ENCODE measurements at regions not wholly inside any gene's neighbourhood (a gene's known extent, or its start where the extent isn't known, plus 50 kb on each side); places are given as distances from the start of the nearest gene placed in this dataset.

DNA sequence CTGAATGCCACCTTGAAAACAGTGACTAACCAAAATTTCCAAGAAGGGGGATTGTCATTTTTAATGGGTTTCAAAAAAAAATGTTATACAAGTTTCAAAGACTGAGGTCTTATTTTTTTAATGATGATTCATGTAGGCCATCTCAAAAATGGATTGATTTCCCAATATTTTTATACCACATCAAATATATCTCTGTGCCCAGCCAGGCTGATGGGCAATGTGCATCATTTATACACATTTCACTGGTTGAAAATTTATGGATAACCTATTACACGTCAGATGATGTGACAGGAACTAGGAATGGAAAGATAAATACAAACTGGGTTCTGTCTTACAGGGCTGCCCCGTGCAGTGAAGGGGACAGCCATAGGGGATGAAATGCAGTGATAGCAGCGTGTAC lies 112.7 kb upstream of the TMPO start:
- no peak for DNase-seq (ENCODE audit: low spot score)

GRCh38 chr12:98403385-98403784 lies 112.0 kb upstream of the TMPO start:
- DNase-seq (ENCODE audit: low spot score), result no peak

GRCh38 chr12:98403936-98404335 lies 111.5 kb upstream of the TMPO start:
- DNase-seq (ENCODE audit: low spot score), result no peak

DNA sequence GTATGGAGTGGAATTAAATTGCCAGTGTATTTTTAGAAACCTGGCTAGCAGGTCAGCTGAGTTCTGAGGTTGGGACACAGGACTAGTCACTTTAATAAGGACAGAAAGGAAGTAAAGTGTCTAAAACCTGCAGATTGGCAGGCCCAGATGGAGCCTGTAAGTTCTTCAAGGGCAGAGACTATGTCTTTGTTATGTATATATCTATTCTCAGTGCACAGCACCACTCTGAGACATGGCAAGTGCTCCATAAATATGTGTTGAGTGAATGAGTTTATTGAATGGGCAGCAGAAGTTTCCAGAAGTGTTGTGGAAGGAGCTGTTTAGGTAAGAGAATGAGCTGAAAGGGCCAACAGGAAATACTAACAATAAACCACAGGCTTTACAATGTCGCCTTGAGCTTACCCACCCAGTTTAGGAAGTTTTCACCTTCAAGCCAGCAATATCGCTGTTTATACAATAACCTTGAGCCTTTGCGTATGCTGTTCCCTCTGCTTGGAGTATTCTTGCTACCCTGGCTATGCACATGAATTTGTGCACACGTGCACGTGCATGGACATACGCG lies 109.5 kb upstream of the TMPO start:
- DNase-seq (ENCODE audit: low spot score), result no peak

DNA sequence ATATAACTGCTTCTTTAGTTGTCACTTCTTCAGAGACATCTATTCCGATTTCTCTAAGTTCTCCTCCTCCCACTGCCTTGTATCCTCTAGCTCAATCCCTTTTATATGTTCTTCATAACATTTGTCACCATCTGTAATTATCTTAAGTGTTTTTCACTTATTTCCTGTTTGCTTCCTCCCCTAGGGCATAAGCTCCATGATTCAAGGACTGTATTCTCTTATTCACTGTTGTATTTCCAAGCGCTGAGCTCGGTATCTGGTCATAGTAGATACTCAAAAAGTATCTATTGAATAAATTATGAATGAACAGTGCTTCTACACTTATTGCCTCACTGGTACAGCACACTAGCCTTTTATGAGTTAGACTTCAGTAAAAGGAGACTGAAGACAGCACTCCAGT lies 109.0 kb upstream of the TMPO start:
- DNase-seq (ENCODE audit: low spot score), result no peak

DNA sequence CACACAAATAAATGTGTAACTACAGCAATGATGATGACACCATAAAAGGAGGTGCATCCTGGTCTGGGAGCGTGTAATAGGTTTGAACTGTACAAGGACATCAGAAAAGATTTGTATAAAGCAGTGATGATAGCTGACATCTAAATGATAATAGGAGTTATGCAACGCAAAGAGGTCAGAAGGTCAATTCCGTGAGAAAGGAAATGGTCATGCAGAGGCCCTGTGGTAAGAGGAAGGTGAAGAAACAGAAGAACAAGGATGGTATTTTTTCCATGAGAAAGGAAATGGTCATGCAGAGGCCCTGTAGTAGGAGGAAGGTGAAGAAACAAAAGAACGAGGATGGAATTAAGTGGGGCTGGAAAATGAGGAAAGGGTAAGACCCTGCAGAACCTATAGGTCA lies 106.7 kb upstream of the TMPO start:
- DNase-seq (ENCODE audit: low spot score), result no peak

DNA sequence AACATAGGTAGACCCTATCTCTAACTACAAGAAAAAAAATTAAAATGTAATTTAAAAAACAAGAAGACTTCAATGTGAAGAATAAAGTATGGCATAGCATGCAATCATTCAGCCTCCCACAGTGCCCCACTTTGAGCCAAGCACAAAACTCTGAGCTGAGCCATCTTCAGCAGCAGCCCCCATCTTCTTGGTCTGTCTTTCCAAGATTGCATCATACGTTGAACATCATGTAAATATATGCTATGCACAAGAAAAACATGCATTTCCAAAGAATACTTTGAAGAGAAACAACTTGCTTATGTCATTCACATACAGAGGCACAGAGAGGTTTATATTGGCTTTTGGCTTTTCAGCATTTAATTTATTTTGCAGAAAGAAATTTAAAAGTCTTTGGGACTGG lies 105.8 kb upstream of the TMPO start:
- no peak for DNase-seq (ENCODE audit: low spot score)

DNA sequence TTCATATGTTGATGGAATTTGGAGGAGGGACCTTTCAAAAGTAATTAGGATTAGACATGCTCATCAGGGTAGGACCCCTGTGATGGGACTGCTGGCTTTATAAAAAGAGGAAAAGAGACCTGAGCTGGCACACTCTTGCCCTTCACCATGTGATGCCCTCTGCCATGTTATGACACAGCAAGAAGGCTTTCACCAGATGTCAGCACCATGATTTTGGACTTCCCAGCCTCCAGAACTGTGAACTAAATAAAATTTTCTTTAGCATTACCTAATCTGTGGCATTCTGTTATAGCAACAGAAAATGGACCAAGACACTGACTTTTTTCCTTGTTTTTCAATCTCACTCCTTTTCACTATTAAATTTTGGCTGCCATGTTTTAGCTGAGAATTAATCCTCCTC lies 105.0 kb upstream of the TMPO start:
- DNase-seq (ENCODE audit: low spot score), result no peak

DNA sequence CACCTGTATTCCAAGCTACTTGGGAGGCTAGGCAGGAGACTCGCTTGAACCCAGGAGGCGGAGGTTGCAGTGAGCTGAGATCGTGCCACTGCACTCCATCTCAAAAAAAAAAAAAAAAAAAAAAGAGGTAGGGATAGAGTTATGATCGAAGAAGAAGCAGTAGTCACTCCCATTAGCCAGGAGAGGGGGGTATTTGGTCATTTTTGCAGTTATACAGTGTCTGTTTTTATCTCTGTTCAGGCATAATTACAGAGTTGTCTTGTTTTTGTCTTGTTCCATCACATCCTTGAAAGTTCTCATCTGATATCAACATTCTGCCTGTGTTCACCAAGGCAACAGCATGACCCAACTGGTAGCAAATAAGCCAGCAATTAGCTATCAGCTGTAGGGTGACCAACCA lies 98.5 kb upstream of the TMPO start:
- no peak for DNase-seq (ENCODE audit: low spot score)

DNA sequence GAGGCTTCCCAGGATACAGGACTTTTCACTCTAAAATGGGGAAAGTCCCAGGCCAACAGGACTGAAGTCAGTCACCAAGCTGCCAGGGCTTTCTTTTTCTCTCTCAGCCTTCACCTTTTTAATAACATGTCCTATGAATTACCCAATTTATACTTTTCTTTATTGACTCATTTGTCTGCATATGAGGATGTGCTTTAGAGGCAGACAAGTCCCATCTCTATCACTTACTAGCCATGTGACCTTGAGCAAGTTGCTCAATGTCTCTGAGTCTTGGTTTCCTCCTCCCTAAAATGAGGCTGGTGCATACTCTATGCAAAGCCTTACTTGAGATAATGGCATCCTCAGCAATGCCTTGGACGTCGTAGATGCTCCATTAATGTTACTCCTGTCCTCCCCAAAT lies 98.1 kb upstream of the TMPO start:
- no peak for DNase-seq (ENCODE audit: low spot score)

DNA sequence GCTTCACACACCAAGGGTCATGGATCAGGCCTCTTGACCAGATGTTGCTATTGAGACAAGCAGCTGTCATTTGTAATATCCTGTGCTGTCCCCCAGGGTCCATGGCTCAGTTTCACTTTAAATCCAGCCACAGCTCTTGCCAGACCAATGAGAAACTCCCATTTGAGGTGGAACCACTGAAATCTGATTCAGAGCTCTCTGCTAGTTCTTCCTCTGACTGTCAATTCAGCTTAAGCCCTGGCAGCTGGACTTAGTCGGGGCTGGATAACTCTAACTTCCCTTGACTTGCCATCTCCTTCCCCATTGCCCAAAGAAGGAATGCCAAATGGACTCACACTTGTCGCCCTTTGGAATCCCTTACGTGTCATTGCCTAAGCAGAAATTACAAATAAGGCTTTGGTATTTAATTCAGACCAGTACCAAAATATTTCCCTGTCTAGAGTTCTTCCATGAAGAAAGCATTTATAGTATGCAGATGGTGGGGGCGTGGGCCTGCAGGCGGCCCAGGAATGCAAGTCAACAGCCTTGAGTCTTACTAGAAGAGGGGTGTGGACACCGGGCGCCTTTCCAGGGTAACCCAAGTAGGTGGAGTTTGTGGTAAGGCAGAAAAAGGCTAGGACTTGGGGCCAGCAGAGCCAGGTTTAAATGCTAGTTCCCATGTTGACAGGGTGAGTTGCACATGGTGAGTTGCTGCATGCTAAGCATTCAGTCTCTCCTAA lies 96.9 kb upstream of the TMPO start:
- DNase-seq (ENCODE audit: low spot score), result no peak

GRCh38 chr12:98419081-98419794 lies 96.2 kb upstream of the TMPO start:
- DNase-seq (ENCODE audit: low spot score), result no peak

- DNase-seq (ENCODE audit: low spot score), result no peak
Measured at GRCh38 chr12:98419795-98420404, 95.5 kb upstream of the TMPO start.

DNA sequence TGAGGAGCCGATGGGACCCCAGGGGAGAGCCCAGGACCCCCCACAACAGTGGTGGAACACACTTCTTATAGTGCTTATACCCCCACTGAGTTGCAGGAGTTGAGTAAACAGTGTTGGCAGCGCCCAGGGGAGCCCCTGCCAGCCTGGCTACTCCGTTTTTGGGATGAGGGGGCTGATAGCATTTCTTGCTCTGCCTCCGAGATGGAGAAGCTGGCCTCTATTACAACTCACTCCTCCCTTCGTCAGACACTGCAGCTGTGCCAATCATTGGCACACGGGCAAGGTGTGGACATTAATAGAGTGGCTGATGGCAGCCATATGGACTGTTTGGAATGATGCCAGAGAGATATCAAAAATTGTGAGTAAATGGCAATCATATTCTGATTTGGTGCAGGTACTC lies 94.9 kb upstream of the TMPO start:
- DNase-seq (ENCODE audit: low spot score), result no peak

DNA sequence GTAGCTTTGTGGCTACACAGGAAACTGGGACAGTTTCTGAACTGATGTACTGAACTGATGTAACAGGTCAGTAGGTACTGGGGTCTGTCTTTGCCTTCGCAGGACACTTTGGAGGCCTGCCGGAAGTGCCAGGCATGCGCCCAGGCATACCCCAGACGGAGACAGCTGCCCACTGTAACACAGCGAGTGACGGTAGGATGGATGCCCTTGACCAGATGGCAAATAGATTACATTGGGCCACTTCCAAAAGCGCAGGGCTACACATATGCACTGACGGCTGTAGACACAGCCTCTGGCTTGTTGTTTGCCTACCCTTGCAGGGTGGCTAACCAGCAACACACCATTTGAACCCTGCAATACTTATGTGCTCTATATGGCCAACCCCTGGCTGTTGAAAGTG lies 94.1 kb upstream of the TMPO start:
- DNase-seq (ENCODE audit: low spot score), result no peak

DNA sequence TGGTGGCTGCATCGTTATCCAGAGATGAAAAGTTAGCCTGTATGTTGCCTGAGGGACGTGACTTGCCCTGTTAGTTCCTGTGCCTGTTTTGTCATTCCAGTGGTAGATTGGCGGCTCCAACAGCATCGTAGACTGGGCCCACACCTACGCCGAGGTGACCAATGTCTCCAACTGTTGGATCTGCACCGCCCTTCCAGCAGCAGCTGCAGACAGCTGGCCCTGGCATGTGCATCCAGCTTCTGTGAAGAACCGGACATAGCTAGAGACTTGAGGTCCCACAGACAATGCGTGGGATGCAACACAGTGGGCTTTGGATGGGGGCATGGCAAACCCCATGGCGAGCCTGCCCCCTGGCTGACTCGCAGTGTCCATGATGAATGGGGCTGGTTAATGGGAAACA lies 93.0 kb upstream of the TMPO start:
- no peak for DNase-seq (ENCODE audit: low spot score)

DNA sequence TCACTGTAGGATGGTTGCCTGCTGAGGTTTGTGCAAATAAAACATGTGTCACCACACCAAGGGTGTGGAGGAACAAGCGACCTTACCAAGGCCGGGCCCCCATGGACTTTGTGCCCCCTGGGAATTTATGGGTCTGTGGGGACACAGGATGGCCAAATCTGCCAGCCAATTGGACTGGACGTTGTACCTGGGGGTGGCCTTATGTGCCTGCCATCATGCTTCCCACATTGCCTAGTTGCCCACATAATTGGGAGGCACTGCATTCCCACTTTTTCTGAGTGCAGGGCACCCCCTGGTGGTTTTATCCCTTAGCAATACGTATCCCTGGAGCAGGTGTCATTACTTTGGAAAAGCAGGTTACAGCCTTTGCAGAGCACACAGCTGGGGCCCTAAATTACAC lies 92.6 kb upstream of the TMPO start:
- DNase-seq (ENCODE audit: low spot score), result no peak

DNA sequence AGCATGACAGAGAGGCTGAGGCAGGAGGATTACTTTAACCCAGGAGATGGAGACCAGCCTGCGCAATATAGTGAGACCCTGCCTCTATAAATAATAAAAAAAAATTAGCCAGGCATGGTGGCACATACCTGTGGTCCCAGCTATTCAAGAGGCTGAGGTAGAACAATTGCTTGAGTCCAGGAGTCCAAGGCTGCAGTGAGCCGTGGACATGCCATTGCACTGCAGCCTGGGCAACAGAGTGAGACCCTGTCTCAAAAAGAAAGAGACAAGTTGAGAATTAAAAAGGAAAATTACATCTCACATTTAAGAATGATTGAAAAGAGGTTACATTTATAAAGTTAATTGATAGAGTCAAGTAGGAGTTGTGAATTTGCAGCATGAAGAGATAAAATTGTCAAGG lies 91.4 kb upstream of the TMPO start:
- DNase-seq (ENCODE audit: low spot score), result no peak

- DNase-seq (ENCODE audit: low spot score), result peak; percentile 51
Measured at GRCh38 chr12:98424726-98425401, 90.5 kb upstream of the TMPO start.

- no peak for DNase-seq (ENCODE audit: low spot score)
Measured at GRCh38 chr12:98425859-98426258, 89.5 kb upstream of the TMPO start.

DNA sequence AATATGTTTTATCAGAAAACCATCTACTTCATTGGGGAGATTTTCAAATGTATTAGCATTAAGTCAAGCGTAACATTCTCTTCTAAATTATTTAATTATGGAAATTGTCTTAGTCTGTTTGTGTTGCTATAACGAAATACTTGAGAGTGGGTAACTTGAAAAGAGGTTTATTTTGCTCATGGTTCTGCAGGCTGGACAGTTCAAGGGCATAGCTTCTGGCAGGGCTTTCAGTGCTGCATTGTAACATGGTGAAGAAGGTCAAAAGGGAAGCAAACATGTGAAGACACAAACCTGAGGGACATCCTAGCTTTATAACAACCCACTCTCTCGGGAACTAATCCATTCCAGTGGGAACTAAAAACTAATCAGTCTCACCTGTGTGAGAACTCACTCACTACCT lies 84.3 kb upstream of the TMPO start:
- DNase-seq (ENCODE audit: low spot score), result no peak

- DNase-seq (ENCODE audit: low spot score), result no peak
Measured at GRCh38 chr12:98437166-98437565, 78.2 kb upstream of the TMPO start.
